Astrocyte of the hippocampus (primary cell): ENCODE measurements at regions not wholly inside any gene's neighbourhood (a gene's known extent, or its start where the extent isn't known, plus 50 kb on each side); places are given as distances from the start of the nearest gene placed in this dataset.
"Not testable (repeated sequence)": the region's sequence is repeated elsewhere in the genome, so short reads cannot be mapped to it uniquely, and the experiment has no call there.

Experiments
- DNase-seq: peaks from one replicate; pipeline ENCODE4 v3.0.0; 2011; ENCODE audit warnings: low read depth, low spot score

- no peak for DNase-seq
Measured at GRCh38 chr10:118948786-118949185, 80.7 kb upstream of the NANOS1 start.

DNA sequence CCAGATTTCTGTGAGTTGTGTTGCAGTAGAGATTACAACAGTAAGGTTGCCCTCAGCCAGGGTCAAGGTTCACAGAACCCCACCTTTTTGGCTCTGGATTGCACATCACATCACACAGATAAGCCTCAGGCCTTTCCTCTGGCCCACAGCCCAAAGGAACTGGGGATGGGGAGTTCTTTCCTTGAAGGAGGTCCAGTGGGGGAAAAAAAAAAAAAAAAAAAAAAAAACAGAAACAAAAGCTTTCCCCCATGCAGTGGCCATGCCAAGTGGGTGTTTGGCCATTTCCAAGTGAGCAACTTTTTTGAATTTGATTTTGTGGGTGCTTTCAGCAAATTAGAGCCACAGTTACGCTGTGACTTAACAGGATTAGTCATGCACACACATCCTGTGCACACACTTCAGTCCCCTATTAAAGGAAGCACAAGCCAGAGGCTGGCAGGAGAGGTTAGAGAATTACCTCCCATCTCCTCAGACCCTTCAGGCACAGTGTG is 79.3 kb upstream of the NANOS1 start:
- DNase-seq = peak; percentile 49

DNA sequence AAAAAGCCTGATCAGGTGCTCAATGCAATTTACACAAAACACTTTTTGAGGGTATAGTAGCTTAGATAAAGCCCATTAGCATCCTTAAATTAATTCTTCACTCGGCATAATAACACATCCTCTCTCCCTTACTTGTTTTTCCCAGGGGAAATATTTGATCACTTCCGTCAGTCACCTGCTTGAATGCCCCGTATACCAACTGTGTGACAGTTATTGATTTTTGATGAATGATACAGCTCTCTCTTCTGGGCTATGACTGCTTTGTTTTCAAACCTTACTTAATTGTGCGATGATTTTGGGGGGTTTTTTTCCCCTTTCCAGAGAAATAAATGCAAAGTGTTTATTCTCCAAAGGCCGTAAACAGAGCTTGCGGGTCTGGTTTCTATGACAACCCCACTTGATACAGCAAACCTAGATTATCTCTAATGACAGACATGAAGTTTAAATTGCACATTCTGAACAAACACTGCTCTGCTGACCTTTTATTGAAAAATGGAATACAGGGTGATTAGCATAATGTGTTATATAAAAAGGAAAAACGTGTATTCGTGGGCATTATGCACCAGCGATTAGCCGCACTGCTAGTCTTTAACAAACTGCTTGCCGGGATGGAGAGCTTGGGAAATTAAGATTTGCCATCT is 78.4 kb upstream of the NANOS1 start:
- no peak for DNase-seq

DNA sequence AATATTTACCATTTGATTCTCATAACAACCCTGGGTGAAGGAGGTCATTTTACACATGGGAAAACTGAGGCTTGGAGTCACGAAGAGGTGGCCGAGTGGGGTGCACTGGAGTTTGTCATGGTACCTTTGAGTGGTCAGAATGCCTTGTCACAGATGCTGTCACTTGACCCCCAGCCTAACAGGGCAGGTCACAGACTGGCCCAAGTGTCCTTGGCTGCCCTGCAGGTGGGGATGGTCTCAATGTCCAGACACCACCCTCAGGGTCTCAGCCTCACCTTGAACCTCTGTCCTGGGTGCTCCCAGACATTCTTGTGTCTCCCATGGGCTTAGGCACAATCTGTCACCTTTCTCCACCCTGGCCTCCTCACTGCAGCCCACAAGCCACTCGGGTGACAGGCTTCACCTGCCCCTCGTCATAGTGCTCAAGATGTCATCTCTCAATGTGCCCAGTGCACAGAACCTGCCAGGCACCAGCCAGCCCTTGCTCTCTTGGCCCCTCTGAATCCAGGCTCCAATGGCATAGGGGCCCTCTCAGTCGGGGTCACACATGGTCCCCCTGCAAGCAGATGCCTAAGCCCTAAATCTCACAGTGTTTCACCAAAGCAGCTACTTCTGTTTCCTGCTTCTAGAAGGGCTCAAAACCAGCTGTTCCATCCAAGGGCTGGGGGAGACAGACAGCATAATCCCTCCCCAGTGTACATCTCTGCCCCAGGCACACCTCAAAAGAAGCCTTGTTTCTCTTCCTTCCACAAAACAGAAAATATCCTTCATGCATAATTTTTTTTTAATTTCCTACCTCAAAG is 76.8 kb upstream of the NANOS1 start:
- no peak for DNase-seq

GRCh38 chr10:118953598-118954393 is 75.7 kb upstream of the NANOS1 start:
- no peak for DNase-seq

DNA sequence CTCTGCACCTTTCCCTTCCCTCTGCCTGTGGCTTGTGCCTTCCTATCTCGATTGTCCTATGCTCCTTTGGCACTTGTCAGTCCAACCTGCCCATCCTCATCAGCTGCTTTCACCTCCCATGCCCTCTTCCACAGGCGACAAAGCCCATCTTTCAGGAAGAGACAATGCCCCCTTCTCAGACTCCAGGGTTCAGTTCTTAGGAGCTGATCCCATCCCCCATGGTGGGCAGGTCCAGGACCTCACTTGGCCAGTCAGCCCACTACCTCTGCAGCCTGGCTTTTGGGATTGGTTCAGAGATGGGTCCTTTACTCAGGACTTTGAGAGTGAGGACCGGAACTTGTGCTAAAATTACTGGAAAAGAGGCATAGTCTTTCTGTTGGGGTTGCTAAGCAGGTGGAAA is 74.0 kb upstream of the NANOS1 start:
- DNase-seq = no peak

GRCh38 chr10:118955951-118956801 is 73.3 kb upstream of the NANOS1 start:
- DNase-seq = no peak

DNA sequence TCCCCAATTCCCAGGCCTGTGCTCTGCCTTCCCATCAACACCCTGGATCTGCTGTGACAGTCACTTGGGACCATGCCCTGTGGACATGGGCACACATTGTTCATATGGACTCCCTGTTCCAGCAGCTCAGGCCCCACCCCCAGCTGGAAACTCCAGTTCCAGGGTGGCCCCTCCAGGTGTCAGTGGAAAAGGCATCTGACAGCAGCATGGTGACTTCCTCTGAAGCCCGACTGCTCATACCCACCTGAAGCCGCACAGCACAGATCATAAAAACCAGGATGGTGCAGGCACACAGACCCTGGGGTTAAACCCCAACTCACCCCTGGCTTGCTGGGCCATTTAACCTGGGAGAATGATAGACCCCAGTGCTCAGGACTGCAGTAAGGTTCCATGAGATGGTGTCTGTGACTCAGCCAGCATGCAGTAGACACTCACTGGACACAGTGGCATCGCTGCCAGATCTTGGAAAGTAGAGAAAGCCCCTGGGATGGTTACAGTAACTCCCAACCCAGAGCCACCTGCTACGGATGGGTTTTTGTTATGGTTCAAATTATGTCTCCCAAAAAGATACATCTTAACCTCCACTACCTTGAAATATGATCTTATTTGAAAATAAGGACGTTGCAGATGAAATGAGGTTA is 72.6 kb upstream of the NANOS1 start:
- DNase-seq = no peak

DNA sequence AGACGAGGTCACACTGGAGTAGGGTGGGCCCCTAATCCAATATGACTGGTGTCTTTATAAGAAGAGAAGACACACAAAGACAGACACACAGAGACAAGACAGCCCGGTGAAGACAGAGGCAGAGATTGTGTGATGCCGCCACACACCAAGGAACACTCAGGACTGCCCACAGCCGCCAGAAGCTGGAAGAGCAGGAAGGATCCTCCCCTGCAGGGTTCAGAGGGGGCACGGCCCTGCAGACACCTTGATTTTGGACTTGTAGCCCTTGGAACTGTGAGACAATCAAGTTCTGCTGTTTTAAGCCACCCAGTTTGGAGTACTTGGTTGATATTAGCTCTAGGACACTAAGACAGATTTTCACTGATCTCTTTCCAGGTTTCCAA is 72.1 kb upstream of the NANOS1 start:
- DNase-seq = no peak

DNA sequence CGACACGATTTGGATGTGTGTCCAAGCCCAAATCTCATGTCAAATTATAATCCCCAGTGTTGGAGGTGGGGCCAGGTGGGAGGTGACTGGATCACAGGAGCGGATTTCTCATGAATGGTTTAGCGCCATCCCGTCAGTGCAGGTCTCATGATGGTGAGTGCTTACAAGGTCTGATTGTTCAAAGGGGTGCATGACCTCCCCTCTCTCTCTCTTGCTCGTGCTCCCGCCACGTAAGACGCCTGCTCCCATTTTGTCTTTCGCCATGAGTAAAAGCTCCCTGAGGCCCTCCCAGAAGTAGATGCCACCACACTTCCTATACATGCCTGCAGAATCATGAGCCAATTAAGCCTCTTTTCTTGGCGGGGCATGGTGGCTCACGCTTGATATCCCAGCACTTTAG is 71.5 kb upstream of the NANOS1 start:
- no peak for DNase-seq

DNA sequence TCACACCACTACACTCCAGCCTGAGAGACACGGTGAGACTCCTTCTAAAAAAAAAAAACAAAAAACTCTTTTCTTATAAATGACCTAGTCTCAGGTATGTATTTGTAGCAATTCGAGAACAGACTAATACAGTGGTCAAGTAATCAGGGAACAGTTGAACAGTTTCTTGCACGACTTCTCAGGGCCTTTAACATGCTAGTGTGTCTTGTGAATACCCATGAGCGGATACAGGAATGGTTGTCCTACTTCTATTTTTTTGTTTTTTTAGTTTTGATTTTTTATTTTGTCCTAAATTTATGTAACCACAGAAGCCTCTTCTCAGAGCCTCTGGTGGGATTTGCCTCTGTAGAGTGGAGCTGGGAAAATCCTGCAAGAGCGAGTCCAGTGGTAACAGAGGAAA is 71.0 kb upstream of the NANOS1 start:
- DNase-seq = no peak

DNA sequence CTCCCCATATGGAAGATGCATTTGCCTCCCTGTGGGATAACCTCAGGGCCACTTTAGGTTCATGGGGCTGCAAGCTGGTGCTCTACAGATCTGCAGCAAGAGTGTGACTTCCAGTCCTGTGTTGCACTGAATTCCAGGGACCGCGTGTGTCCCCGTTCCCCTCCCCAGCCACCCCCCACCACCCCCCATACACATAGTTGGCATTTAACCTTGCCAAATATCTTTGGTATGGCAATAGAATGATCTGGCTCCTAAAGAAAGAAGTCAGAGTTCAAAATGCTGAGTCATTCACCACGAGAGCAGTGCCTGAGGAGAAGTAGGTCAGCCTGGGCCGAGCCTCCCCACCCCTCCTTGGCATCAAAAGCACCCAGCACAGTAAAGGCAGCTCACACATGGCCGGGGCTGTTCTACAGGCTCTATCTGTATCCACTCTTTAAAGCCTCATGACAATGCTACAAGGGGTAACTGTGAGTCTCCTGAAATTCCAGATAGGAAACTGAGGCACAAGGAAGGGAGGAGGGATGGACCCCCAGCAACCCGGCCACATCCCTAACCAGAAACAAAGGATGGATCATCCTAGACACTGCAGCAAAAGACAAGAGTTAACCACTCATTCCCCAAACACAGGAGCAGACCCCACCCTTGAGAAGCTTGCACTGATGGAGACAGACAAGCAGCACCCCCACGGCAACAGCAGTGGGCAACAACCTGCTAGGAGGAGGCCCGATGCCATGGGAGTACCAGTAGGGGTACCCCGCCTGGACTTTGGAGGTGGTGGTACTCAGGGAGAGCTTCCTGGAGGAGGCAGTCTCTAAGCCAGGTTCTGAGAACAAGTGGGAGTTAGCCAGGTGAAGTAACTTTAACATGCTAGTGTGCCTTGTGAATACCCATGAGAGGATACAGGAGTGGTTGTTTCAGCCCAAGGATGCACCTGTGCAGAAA is 70.3 kb upstream of the NANOS1 start:
- DNase-seq = peak; percentile 75

DNA sequence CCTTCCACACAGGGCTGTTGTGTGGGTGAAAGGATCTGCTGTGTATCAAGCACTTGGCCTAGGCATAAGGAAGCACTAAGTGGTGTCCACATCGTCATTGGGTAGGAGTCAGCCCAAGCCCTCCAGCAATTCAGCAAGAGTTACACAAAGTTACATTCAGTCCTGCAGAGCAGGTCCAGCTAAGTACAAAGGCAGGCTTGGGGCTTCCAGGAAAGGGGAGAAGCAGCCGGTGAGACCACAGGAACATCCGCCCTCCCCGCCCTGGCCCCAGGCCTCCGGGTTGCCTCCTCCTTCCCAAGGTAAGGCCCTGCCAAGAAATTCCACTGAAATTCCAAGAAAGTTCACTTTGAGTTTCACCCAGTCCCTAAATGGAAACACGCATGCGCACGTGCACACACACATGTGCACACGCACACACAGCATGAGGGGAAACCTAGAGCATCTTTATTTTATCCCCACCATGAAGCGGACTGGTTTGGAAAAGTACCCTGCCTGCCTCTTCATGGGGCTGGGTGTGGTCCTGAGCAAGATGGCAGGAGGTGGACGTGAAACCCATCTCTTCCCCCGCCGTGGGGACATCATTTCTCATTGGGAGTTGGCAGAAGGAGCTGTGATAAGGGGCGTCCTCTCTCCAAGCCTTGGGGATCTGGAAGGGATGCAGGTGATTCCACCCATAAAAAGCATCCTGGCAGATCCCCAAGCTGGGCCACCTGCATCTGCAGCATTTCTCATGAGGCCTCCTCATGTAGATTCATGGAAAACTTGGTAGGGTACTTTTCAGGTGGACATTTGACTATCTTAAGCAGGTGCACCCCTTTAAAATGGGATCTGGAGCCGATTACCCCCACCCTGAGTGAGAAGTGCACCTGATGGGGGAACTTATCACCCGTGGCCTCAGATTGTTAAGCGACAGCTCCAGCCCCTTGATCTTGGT is 69.1 kb upstream of the NANOS1 start:
- peak; percentile 38 for DNase-seq

DNA sequence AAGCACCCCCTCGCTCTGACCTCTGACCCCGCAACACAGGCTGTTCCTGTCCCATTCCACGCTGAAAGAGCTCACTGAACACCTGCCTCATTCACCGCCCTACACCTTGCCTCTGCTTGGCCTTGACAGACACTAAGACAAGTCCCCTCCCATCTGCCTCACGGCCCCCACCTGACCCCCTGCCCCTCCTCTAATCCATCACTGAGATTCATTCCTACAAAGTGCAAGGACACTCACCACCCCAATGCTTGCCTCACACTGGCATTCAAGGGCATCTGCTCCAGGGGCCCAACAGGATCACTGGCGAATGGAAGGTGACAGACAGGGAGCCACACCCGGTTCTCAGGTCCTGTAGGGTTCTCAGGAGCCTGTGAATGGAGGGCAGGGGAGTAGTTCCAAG is 68.1 kb upstream of the NANOS1 start:
- DNase-seq = no peak

DNA sequence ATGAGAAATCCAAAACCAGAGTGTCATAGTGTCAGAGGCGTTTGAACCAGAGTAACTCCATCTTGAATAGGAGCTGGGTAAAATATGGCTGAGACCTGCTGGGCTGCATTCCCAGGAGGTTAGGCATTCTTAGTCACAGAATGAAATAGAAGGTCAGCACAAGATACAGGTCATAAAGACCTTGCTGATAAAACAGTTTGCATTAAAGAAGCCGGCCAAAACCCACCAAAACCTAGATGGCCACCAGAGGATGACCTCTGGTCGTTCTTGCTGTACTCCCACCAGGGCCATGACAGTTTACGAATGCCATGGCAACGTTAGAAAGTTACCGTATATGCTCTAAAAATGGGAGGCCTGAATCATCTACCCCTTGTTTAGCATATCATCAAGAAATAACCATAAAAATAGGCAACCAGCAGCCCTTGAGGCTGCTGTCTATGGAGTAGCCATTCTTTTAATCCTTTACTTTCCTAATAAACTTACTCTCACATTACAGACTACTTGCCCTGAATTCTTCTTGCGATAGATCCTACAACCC is 67.1 kb upstream of the NANOS1 start:
- DNase-seq = not testable (repeated sequence)

GRCh38 chr10:118963341-118963740 is 66.2 kb upstream of the NANOS1 start:
- no peak for DNase-seq

DNA sequence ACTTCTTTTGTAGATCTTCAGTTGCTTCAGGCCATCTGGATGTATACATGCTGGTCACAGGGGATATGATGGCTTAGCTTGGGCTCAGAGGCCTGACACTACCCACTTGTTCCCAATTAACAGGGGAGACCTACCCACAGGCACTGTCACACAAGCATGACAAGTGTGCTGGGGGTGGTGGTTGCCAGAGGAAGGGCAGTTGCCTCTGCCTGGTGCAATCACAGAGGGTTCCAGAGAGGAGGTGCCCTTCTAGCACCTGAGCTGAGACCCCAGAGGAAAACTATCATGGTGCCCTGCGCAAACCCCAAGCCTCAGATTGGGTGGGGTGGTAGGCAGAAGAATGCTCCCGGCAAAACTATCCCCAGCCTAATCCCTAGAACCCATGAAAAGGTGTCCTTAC is 65.6 kb upstream of the NANOS1 start:
- DNase-seq = no peak

- DNase-seq = not testable (repeated sequence)
Measured at GRCh38 chr10:118964476-118964875, 65.0 kb upstream of the NANOS1 start.
